Stimulated activated CD4-positive, alpha-beta T cell treated with anti-CD3 and anti-CD28 coated beads, TNF-alpha, amount 100 ng/mL, for 24 hours (primary cell): ENCODE measurements at regions not wholly inside any gene's neighbourhood (a gene's known extent, or its start where the extent isn't known, plus 50 kb on each side); places are given as distances from the start of the nearest gene placed in this dataset.

Experiments used
- DNase-seq, 3 experiments: peaks; one replicate each; pipeline ENCODE4 v3.0.0-alpha.2; 2020; ENCODE audit warnings: low read depth in 3 of 3

- no peak for DNase-seq
Observed at GRCh38 chr17:13228225-13228624, 210.4 kb upstream of the ELAC2 start.

DNA sequence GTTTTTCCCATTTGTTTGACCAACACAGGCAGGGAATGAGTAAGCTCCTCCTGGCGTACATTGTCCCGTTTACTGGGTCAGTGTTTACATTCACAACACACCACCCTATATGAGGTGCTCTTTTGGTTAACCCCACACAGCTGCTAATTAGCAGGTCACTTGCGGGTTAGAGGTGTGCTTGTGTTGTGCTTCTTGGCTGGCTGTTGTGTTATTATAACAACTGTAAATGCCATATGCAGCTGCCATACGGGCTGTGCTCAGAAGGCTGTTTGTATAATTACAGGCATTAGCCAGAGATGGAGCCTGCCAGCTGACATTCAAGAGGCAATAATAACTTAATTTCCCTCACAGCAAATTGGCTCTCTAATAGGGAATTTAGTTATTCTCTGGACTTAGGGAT lies 205.1 kb upstream of the ELAC2 start:
- DNase-seq, result no peak

DNA sequence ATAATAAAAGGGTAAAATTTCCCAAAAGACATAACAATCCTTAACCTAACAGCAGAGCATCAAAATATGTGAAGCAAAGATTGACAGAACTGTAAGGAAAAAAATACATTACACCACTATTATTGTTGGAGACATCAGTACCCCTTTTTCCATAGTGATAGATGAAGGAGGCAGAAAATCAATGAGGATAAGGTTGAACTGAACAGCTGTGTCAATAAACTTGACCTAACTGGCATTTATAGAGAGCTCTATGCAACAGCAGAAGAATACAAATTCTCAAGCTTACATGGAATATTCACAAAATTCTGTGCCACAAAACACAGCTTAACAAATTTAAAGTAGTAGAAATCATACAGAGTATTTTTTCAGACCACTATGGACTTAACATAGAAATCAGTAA lies 195.0 kb upstream of the ELAC2 start:
- DNase-seq, result no peak

- DNase-seq, result no peak
Observed at GRCh38 chr17:13209081-13209480, 191.3 kb upstream of the ELAC2 start.

- DNase-seq, result no peak
Observed at GRCh38 chr17:13204607-13205237, 186.9 kb upstream of the ELAC2 start.

DNA sequence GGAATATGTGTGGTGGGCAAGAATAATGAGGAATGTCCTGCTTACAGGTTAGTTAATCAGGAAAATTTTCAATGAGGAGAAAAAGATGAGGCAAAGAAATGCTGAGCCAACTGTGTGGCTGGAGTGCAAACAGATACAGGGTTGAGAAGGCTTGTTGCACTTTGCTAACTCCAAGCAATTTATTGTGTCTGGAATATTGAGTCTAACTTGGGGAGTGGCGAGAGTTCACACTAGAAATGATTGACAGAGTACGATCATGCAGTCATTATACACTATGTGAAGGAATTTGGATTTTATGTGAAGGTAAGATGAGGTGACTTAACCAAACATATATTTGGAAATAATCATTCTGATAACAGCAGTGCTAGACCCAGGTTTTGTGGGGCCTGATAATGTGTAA lies 185.0 kb upstream of the ELAC2 start:
- DNase-seq, result no peak

- no peak for DNase-seq
Observed at GRCh38 chr17:13200671-13201070, 182.8 kb upstream of the ELAC2 start.

GRCh38 chr17:13199425-13199824 lies 181.6 kb upstream of the ELAC2 start:
- DNase-seq, result no peak

GRCh38 chr17:13197586-13197985 lies 179.8 kb upstream of the ELAC2 start:
- no peak for DNase-seq

- no peak for DNase-seq
Observed at GRCh38 chr17:13194887-13195286, 177.1 kb upstream of the ELAC2 start.

GRCh38 chr17:13182854-13183253 lies 165.0 kb upstream of the ELAC2 start:
- DNase-seq, result no peak

GRCh38 chr17:13182450-13182849 lies 164.6 kb upstream of the ELAC2 start:
- no peak for DNase-seq

DNA sequence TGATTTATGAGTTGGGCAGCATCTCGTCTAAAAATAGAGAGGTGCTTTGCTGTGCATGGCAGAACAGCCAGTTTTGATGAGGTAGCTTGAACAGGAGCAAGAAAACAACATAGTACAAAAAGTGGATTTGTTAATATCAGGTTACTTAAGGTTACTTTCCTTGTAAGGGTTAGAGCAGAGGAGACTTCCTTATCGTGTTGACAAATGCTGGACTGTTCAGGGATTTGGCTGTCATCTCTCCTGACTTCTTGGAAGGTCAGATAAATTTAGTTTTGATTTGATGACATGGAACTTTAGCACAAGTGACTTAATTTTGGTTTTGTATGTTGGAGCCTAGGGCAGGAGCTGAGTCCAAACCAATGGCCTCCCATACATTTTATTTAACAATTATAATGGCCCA lies 163.9 kb upstream of the ELAC2 start:
- DNase-seq, result no peak

GRCh38 chr17:13176436-13176835 lies 158.6 kb upstream of the ELAC2 start:
- no peak for DNase-seq

DNA sequence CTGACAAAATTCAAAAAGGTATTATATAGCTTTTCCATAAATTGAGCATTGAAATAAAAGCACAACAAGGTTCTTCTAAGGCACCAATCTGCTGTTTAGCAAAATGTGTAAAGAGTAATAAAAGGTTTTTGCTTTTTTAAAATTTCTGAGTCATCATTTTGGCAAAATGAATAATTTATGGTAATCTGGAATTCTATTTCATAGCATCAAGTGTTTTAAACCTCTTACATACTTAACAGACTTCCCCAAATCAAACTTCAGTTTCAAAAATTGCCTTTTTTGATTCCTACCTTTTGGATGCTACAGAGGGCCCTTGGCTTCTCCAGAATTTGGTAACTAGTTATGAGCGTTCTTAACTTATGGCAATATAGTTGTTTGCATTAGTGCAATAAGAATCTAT lies 154.0 kb upstream of the ELAC2 start:
- DNase-seq, result no peak

DNA sequence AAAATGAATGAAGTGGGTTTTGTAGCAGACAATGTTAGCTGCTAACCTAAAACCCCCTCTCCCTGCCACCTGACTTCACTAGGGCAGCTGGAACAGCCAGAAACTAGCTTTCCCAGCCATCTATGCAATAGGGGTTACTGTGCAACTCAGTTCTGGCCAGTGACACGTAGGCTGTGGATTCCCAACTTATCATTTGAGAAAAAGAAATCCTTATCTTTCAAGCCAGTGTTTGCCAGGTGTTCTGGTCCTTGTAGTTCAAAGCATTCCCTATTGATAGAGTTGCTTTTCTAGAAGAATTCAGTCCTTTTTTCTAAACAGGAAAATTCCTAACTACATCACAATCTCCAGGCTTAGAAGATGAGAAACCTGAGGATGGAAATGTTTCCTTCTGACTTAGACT lies 144.5 kb upstream of the ELAC2 start:
- no peak for DNase-seq

DNA sequence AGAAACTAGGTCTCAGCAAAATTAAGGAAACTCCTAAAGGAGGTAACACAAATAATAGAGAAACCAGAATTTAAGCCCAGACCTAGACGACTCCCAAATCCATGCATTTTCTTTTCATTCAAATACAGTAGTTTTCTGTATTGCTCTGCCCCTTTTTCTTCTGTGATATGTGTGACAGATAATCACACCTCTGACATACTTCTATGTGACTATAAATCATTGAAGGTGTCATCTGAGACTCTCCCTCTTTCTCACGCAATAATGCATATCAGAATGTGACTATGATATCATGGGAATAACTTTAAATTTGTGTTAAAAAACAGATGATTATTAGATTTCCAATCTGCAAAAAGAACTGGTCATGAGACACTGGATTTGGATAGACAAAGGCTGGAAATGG lies 143.0 kb upstream of the ELAC2 start:
- no peak for DNase-seq

DNA sequence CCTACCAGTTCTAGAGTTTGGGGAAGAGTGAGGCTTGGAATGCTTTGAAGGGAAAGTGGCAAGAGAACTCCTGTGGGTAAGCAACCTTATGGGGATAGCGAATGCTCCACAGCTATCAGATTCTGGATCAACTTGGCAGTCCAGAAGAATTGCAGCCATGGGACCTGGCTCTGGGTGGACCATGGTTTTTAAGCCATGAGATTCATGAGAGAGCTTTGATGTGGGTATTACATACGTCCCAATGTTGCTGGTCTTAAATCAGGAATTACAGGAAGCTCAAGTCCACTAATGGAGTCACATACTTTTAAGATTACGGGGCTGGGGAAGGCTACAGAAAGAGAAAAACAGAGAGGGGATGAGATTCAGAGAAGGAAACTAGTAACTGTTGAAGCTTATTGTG lies 142.5 kb upstream of the ELAC2 start:
- DNase-seq, result no peak

GRCh38 chr17:13158494-13159240 lies 140.8 kb upstream of the ELAC2 start:
- DNase-seq, result no peak

- no peak for DNase-seq
Observed at GRCh38 chr17:13157656-13158055, 139.8 kb upstream of the ELAC2 start.

DNA sequence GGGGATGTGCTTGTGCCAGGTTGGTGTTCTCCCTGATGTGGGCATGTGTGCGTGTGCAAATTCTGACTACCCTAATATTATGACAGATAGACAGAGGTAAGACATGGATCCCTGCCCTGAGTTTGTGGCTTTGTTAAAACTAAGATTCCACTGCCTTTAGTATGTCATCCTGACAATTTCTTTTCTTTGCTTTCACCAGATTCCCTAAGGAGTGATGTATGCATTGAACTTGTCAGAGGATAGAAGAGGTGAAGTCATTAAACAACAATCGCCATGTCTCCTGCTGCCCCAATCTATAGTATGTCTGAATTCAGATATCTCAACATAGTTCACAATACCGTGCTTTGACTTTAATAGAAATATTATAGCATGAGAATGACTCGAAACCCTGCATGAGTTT lies 137.1 kb upstream of the ELAC2 start:
- no peak for DNase-seq

DNA sequence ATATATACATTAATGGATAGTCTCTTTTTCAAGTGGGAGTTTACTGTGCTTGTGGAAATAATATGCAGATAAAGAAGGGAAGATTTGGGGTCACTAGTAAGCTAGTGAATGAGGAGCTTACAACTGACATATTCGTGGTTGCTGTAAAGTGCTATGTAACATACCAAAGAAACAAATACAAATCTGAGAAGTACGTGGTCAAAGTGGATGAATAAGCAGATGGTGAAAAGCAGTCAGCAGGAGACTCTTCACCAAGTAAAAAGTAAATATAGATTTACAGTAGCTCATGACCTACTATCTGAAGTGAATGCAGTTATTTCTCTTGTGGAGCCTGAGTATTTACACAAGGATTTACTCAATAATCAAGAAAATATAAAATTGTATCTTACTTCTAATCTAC lies 136.6 kb upstream of the ELAC2 start:
- no peak for DNase-seq

GRCh38 chr17:13153036-13153435 lies 135.2 kb upstream of the ELAC2 start:
- DNase-seq, result no peak

- DNase-seq, result no peak
Observed at GRCh38 chr17:13152501-13152900, 134.7 kb upstream of the ELAC2 start.
